ENCODE measurements at regions not wholly inside any gene's neighbourhood (a gene's known extent, or its start where the extent isn't known, plus 50 kb on each side); places are given as distances from the start of the nearest gene placed in this dataset.

DNA sequence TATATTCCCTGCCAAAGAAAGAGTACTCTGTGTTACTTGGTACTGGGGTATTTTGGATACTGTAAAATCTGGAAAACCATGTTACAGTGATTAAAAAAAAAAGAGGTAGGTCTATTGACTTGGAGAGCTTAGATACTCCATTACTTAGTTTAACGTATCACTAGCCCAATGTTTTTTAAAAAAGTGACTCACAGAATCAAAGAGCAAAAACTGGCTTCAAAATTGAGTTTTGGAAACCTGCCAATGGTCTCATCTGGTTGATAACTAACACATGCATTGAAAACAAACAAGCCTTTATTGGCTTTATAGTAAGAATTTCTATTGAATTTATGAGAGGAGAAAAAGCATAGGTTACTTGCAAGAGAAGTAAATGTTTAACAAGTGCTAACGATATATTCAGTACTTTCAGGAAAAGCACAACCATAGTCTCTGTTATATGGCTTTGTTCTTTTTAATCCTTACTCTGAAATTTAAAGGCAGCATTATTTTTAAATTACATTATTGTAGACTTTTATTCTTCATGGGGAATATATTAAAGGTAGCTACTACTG lies 563.3 kb upstream of the SORCS1 start:
- TF ChIP-seq, protein P1, sequence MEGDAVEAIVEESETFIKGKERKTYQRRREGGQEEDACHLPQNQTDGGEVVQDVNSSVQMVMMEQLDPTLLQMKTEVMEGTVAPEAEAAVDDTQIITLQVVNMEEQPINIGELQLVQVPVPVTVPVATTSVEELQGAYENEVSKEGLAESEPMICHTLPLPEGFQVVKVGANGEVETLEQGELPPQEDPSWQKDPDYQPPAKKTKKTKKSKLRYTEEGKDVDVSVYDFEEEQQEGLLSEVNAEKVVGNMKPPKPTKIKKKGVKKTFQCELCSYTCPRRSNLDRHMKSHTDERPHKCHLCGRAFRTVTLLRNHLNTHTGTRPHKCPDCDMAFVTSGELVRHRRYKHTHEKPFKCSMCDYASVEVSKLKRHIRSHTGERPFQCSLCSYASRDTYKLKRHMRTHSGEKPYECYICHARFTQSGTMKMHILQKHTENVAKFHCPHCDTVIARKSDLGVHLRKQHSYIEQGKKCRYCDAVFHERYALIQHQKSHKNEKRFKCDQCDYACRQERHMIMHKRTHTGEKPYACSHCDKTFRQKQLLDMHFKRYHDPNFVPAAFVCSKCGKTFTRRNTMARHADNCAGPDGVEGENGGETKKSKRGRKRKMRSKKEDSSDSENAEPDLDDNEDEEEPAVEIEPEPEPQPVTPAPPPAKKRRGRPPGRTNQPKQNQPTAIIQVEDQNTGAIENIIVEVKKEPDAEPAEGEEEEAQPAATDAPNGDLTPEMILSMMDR (IDR thresholded peaks at IDR 0.05) = no peak

DNA sequence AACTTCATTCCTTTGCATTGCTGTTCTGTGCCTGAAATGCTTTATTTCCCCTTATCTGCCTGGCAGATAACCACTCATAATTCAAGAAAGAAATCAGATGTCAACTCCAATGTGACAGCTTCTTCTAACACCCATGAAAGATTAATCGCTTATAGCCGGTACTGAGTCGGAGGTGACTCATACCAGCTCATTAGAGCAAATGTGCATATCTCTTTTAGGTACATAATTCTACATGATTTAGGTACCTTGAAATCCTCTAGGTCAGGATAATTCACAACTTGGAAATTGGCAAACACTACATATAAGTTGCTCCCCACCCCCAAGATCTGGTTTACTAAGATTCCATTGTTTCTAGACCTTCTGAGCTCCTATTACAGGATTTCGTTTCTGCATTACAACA lies 554.4 kb upstream of the SORCS1 start:
- TF ChIP-seq, protein P1 (IDR thresholded peaks at IDR 0.05) = no peak

DNA sequence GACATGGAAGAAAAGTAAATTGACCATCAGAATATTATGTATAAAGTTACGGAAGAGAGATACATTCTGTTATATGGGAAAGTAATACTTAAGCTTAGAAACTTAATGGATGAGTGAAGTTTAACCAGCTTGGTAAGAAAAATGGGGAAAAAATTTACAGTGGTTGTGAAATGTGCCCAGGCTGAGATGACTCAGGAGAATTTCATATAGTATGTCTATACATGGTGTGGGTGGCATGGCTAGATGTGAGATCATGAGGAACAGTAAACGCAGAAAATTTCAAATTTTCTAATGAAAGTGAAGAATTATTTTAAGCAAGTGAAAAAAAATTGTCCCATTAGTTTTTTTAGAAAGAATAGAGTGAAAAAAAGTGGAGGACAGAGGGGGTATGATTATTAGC lies 552.5 kb upstream of the SORCS1 start:
- TF ChIP-seq, protein P1 (IDR thresholded peaks at IDR 0.05) = no peak

DNA sequence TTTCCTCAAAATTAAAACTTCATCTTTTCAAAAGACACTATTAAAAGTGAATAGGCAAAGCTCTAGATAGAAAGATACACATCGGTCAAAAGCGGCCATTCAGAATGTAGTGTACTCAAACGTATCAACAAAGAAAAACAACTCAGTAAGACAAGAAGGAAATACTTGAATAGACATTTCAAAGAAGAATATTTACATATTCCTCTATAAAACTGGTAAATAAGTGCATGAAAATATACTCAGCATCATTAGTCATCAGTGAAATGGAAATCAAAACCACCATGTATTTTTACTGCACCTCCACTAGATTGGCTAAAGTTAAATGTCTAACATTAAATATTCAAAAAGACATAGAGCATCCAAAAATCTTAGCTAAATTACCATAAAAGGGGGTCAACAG lies 551.1 kb upstream of the SORCS1 start:
- TF ChIP-seq, protein P1 (IDR thresholded peaks at IDR 0.05) = no peak

DNA sequence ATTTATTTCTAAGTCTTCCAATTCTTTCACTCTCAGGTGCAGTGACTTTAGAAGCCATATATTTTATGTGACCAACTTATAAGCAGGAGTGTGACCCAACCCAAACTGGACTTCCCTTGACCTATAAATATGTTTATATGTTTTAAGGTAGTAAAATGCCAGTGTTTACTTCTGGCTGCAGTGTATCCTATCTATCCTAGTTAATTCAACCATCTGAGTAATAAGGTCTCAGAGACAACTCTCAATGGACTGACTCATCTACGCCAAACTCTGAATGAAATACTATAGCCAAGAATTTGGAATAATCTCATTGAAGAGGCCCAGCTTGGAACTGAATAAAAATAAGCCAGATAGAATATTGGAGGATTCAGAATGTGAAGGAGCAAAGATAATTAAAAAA lies 544.5 kb upstream of the SORCS1 start:
- TF ChIP-seq, protein P1 (IDR thresholded peaks at IDR 0.05) = no peak

DNA sequence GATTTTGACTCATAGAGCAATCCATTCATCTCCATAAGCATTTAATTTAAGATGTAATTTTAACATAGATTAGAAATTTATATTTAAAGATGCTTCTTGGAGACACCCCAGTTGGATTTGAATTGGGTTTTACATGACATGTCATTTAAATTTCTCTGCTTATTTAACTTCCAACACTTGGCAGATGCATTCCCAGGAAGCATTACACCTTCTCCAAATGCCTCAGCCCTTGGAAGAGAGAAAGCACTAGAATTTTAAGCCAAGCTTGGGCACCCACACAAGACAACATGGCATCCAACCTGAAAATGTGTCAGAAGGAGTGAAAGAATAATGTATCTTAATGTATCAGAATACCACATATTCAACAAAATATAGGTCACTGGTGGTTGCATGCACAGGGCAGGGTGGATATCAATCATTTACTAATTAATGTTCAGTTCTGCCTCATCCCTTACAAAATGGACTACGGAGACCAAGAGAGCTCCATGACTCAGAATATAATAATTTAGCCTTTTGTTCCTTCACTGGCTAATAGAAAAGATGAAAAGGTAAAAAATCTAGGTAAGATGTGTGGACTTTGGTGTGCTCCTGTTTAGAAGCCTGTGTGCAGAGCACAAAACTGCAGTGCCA lies 541.7 kb upstream of the SORCS1 start:
- TF ChIP-seq, protein P1 (IDR thresholded peaks at IDR 0.05) = no peak

DNA sequence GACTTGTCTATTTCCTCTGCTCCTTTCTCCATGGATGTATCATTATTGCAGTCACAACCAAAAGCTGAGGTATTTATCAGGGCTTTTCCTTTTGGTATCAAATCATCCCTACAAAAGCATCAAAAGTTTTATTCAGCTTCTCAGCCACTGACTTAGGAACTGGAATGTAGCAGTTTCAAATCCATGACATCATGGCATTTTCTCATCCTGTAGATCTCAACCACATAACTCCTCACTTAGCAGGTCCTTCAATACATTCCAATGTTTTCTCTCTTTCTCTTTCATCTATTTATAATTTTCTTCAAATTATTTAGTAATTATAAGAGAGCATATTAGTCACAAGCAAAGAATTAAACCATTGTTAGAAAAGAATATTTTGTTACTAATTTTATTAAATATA lies 537.4 kb upstream of the SORCS1 start:
- TF ChIP-seq, protein P1 (IDR thresholded peaks at IDR 0.05) = no peak

DNA sequence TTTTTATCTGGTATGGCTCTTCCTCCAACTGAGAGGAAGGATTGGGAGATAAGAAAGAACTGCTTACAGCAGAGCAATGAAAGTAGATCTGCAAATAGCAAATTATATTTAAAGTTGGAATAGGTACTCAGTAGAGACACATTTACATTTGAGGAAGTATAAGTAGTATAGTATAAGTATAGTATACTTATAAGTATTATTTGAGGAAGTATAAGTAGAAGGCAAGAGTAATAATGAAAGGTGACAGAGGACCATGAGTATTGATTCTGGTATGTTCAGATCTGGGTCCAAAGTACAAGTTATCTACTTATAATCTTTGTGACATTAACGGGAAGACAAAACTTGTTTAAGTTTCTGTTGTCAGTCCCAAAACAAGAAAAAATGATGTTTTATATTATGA lies 527.6 kb upstream of the SORCS1 start:
- TF ChIP-seq, protein P1 (IDR thresholded peaks at IDR 0.05) = no peak
